Lung (tissue), 11 donors: ENCODE measurements at regions not wholly inside any gene's neighbourhood (a gene's known extent, or its start where the extent isn't known, plus 50 kb on each side); places are given as distances from the start of the nearest gene placed in this dataset.

ENCODE experiments used
- ATAC-seq: fragments of 200-7000 bp; cut with Tn5 transposase; one replicate; pipeline ENCODE4 v1.9.1; 2020; ENCODE audit warnings: moderate number of reproducible peaks; ENCODE audit not compliant: insufficient read depth, low FRiP score
- DNase-seq, 3 donors: peaks; one replicate each; pipeline ENCODE4 v3.0.0-alpha.2; 2013 to 2017
- H3K27ac ChIP-seq, 2 donors: one replicate each; pipeline ENCODE4 v1.5.1; 2013; ENCODE audit warnings: mild to moderate bottlenecking in 2 of 2, moderate library complexity in 2 of 2, control low read depth in 1 of 2, inconsistent platforms in 1 of 2, low read depth in 1 of 2, low read length in 1 of 2
- H3K27me3 ChIP-seq, 3 donors: one replicate each; pipeline ENCODE4 v1.5.1; 2013; ENCODE audit warnings: low read length in 2 of 3; ENCODE audit not compliant: control insufficient read depth in 3 of 3, insufficient read depth in 3 of 3
- H3K36me3 ChIP-seq, 4 donors: one replicate each; pipeline ENCODE4 v1.5.1; 2013; ENCODE audit warnings: low read length in 4 of 4, mild to moderate bottlenecking in 1 of 4, moderate library complexity in 1 of 4; ENCODE audit not compliant: control insufficient read depth in 4 of 4, insufficient read depth in 4 of 4
- H3K4me1 ChIP-seq, 5 donors: one replicate each; pipeline ENCODE4 v1.5.1; 2013; ENCODE audit warnings: low read length in 5 of 5, mild to moderate bottlenecking in 2 of 5, moderate library complexity in 1 of 5; ENCODE audit not compliant: control insufficient read depth in 5 of 5, insufficient read depth in 5 of 5
- H3K4me3 ChIP-seq: one replicate; pipeline ENCODE4 v1.5.1; 2013; ENCODE audit warnings: mild to moderate bottlenecking, control low read depth, moderate library complexity
- H3K9ac ChIP-seq, 2 donors: one replicate each; pipeline ENCODE4 v1.5.1; 2013; ENCODE audit warnings: low read length in 2 of 2, control low read depth in 1 of 2; ENCODE audit not compliant: insufficient read depth in 1 of 2
- H3K9me3 ChIP-seq, 4 donors: one replicate each; pipeline ENCODE4 v1.5.1; 2013; ENCODE audit warnings: low read length in 3 of 4, mild to moderate bottlenecking in 1 of 4, moderate library complexity in 1 of 4; ENCODE audit not compliant: control insufficient read depth in 4 of 4, insufficient read depth in 3 of 4
- WGBS, 2 donors: extraction: QIAGEN DNeasy Blood & Tissue Kit; methylation state at CpG; one replicate each; pipeline ENCODE4 v1.1.7; 2013; 5-methylcytosine and 5-hydroxymethylcytosine counted together
- TF ChIP-seq, protein P1 (sequence below): IDR thresholded peaks from 2 replicates; pipeline ENCODE4 v1.5.1; 2012; ENCODE audit warnings: mild to moderate bottlenecking; ENCODE audit errors: control extremely low read depth, extremely low read depth
- donor health status: control.
- donor health status: control.
- donor health status: Bipolar disorder and iron deficiency.
- donor health status: healthy.
- donor health status: DM: yes; HTN: yes; CAD: no.

DNA sequence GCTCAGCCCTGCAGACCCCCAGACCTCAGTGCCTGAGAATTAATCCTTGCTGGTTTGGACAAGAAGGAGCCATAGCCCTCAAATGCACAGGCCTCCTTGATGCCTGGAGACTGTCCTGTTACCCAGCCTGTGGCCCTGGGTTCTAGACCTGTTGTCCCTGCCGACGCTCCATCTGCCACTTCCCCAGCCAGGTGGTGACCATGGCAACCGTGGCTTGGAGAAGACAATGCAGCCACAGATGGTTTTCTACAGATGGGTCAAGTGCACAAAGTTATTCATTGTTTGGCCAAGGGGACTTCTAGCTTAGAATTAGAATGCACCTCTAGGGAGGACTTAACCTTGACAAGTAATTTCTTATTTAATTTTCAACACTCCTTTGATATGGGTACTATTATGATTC lies 297.1 kb downstream of the UACA start:
- DNase-seq (no peak), ATAC-seq (no peak)
- H3K9me3 ChIP-seq: peaks cover 0 to 2% (median 0%) of the 10 kb centered on the region in 4 donors
- H3K4me3 ChIP-seq: no peak overlapping the region
- H3K27me3 ChIP-seq: no peaks in the 10 kb centered on the region
- TF ChIP-seq, protein P1, sequence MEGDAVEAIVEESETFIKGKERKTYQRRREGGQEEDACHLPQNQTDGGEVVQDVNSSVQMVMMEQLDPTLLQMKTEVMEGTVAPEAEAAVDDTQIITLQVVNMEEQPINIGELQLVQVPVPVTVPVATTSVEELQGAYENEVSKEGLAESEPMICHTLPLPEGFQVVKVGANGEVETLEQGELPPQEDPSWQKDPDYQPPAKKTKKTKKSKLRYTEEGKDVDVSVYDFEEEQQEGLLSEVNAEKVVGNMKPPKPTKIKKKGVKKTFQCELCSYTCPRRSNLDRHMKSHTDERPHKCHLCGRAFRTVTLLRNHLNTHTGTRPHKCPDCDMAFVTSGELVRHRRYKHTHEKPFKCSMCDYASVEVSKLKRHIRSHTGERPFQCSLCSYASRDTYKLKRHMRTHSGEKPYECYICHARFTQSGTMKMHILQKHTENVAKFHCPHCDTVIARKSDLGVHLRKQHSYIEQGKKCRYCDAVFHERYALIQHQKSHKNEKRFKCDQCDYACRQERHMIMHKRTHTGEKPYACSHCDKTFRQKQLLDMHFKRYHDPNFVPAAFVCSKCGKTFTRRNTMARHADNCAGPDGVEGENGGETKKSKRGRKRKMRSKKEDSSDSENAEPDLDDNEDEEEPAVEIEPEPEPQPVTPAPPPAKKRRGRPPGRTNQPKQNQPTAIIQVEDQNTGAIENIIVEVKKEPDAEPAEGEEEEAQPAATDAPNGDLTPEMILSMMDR: no peak
- peaks cover 0 to 4% (median 0%) of the 10 kb centered on the region in 5 donors for H3K4me1 ChIP-seq
- H3K36me3 ChIP-seq: no peaks in the 10 kb centered on the region
- H3K27ac ChIP-seq: no peak overlapping the region
- 55 to 69% methylated on average over 3 of the region's 3 CpGs for WGBS, 2 donors
- H3K9ac ChIP-seq: no peak overlapping the region

DNA sequence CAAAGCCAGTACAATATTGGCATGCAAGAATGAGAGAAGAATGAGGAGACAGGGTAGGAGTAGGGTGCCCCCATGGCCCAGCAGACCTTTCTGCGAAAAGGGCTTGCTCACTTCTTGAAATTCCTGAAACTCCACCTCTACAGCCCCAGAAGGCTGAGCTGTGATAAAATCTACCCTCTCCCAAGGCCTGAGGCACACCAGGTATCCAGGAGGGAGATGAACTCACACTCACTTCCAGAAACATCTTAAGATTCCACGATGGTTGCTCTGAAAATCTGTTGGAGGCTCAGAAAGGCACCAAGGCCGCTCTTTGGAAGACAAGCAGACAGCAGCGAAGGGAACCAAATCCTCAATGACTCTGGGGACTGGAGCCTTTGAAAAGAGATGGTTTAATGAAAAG lies 297.5 kb downstream of the UACA start:
- DNase-seq: no peak

DNA sequence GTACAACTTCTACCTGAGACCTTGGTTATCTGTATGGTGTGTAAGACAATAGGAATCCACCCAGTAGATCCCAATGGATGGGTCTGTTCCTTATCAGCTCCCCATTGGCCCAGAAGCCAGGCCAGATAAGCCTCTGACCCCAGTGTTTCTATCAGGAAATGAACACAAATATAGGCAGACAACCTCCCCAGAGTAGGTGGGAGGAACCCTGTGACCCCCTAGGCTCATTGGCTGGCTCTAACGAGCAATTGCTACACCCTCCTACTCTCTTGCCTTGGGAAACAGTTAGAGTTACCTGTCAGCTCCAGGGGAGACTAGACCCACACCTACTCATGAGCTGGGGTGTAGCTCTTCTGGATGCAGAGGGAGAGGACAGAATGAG lies 299.9 kb downstream of the UACA start:
- no peak for DNase-seq
- Histone ChIP-seq H3K4me3 (no peak overlapping the region), H3K36me3 (no peaks in the 10 kb centered on the region), H3K9me3 (peaks cover 0 to 2% (median 0%) of the 10 kb centered on the region in 4 donors), H3K27me3 (no peaks in the 10 kb centered on the region), H3K27ac (no peak overlapping the region), H3K9ac (no peak overlapping the region), H3K4me1 (peaks cover 0 to 4% (median 0%) of the 10 kb centered on the region in 5 donors)
- TF ChIP-seq, protein P1: no peak
- ATAC-seq: no peak
- WGBS, 2 donors: 21 to 34% methylated on average over 1 of the region's 1 CpG

More for the DNA sequence above, 297.5 kb downstream of the UACA start:
- no peak for ATAC-seq
- Histone ChIP-seq H3K4me1 (peaks cover 0 to 4% (median 0%) of the 10 kb centered on the region in 5 donors), H3K27me3 (no peaks in the 10 kb centered on the region), H3K4me3 (no peak overlapping the region), H3K9ac (no peak overlapping the region), H3K36me3 (no peaks in the 10 kb centered on the region), H3K9me3 (peaks cover 0 to 2% (median 0%) of the 10 kb centered on the region in 4 donors), H3K27ac (no peak overlapping the region)
- WGBS, 2 donors: 95 to 97% methylated on average over 4 of the region's 4 CpGs
- TF ChIP-seq, protein P1: no peak

DNA sequence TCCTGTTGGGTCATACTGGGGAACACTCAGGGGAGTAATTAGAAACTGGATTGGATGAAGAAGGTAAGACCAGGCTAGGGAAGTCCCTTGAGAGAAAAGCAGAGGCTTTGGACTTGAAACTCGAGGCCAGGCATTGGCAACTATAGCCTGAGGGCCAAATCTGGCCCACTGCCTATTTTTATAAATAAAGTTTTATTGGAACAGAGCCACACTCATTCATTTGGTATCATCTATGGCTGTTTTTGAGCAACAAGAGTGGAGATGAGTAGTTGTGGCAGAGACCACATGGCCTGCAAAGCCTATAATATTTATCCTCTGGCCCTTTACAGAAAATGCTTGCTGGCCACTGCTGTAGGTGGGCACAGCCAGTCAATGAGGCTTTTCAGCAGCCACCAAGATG lies 301.4 kb downstream of the UACA start:
- ATAC-seq: no peak
- 90 to 94% methylated on average over 1 of the region's 1 CpG for WGBS, 2 donors
- TF ChIP-seq, protein P1: no peak

More for the DNA sequence above, 301.4 kb downstream of the UACA start:
- peaks cover 0 to 2% (median 0%) of the 10 kb centered on the region in 4 donors for H3K9me3 ChIP-seq
- DNase-seq: no peak
- H3K27ac ChIP-seq: no peak overlapping the region
- no peaks in the 10 kb centered on the region for H3K36me3 ChIP-seq
- H3K9ac ChIP-seq: no peak overlapping the region
- H3K4me3 ChIP-seq: no peak overlapping the region
- no peaks in the 10 kb centered on the region for H3K27me3 ChIP-seq
- H3K4me1 ChIP-seq: peaks cover 0 to 4% (median 0%) of the 10 kb centered on the region in 5 donors
